IMR-90 (cell line): ENCODE measurements at regions not wholly inside any gene's neighbourhood (a gene's known extent, or its start where the extent isn't known, plus 50 kb on each side); places are given as distances from the start of the nearest gene placed in this dataset.

Experiments used
- ATAC-seq: fragments of 200-7000 bp; cut with Tn5 transposase; 2 replicates; pipeline ENCODE4 v1.9.1; 2020; ENCODE audit warnings: low read depth, mild to moderate bottlenecking, moderate library complexity
- BruUV-seq: library from RNA; stranded (reverse); fragments of 400-500 nt; replicated peaks from 2 replicates; lab custom pipeline; 2021; lab: Mats Ljungman, UMichigan
- CTCF ChIA-PET: fragments of 300-600 bp; formaldehyde crosslinking; extraction: SDS; loops from one replicate; lab custom pipeline; 2021; ENCODE audit warnings: antibody characterized with exemption; lab: Yijun Ruan, JAX
- POLR2A ChIA-PET: fragments of 300-600 bp; sonication (Branson Sonifier 250); formaldehyde crosslinking; loops from one replicate; lab custom pipeline; 2022; ENCODE audit warnings: antibody characterized with exemption; ENCODE audit not compliant: unreplicated experiment; lab: Charles Lee
- DNase-seq: peaks from one replicate; pipeline ENCODE4 v3.0.0; 2013
- H2AFZ ChIP-seq: replicated peaks from 2 replicates; pipeline ENCODE3; 2013; ENCODE audit warnings: low read length, mild to moderate bottlenecking; ENCODE audit not compliant: poor library complexity
- H2AK5ac ChIP-seq: 2 replicates; pipeline ENCODE4 v1.6.1; 2013; ENCODE audit warnings: low read depth, low read length, inconsistent platforms
- H2AK9ac ChIP-seq: replicated peaks from 2 replicates; pipeline ENCODE3; 2013; ENCODE audit warnings: mild to moderate bottlenecking, low read depth, low read length, moderate library complexity; ENCODE audit not compliant: poor library complexity
- H2BK120ac ChIP-seq: 2 replicates; pipeline ENCODE4 v1.6.1; 2013; ENCODE audit warnings: low read depth, low read length, inconsistent platforms
- H2BK15ac ChIP-seq: 3 replicates; pipeline ENCODE4 v1.6.1; 2013; ENCODE audit warnings: low read depth, low read length, inconsistent platforms
- H2BK20ac ChIP-seq: 2 replicates; pipeline ENCODE4 v1.6.1; 2013; ENCODE audit warnings: low read depth, mild to moderate bottlenecking, inconsistent platforms, low read length, moderate library complexity
- H2BK5ac ChIP-seq: 2 replicates; pipeline ENCODE4 v1.6.1; 2013; ENCODE audit warnings: mild to moderate bottlenecking, low read depth, low read length, inconsistent platforms; ENCODE audit not compliant: poor library complexity, severe bottlenecking
- H3K14ac ChIP-seq: replicated peaks from 2 replicates; pipeline ENCODE4 v1.6.1; 2013; ENCODE audit warnings: low read depth, low read length, inconsistent platforms
- H3K18ac ChIP-seq: 2 replicates; pipeline ENCODE4 v1.6.1; 2013; ENCODE audit warnings: low read depth, low read length, control low read depth
- H3K23ac ChIP-seq: 2 replicates; pipeline ENCODE4 v1.6.1; 2013; ENCODE audit warnings: low read depth, low read length, inconsistent platforms
- H3K27ac ChIP-seq: 2 replicates; pipeline ENCODE4 v1.5.1; 2013; ENCODE audit warnings: mild to moderate bottlenecking, control low read depth, low read length; ENCODE audit not compliant: insufficient read depth
- H3K27me3 ChIP-seq: 2 replicates; pipeline ENCODE4 v1.6.1; 2013; ENCODE audit warnings: low read length; ENCODE audit not compliant: control insufficient read depth, insufficient read depth
- H3K36me3 ChIP-seq: 2 replicates; pipeline ENCODE4 v1.6.1; 2013; ENCODE audit warnings: low read length, mixed read lengths; ENCODE audit not compliant: control insufficient read depth, insufficient read depth
- H3K4ac ChIP-seq: 2 replicates; pipeline ENCODE4 v1.6.1; 2013; ENCODE audit warnings: low read depth, low read length, inconsistent platforms
- H3K4me1 ChIP-seq: 2 replicates; pipeline ENCODE4 v1.6.1; 2013; ENCODE audit warnings: low read length, mixed read lengths; ENCODE audit not compliant: control insufficient read depth, insufficient read depth
- H3K4me2 ChIP-seq: 2 replicates; pipeline ENCODE4 v1.6.1; 2013; ENCODE audit warnings: low read depth, mild to moderate bottlenecking, control low read depth, low read length, moderate library complexity
- H3K4me3 ChIP-seq: 2 replicates; pipeline ENCODE4 v1.5.1; 2013; ENCODE audit warnings: low read depth, mild to moderate bottlenecking, control low read depth, low read length, moderate library complexity; ENCODE audit not compliant: insufficient read depth
- H3K56ac ChIP-seq: 2 replicates; pipeline ENCODE4 v1.6.1; 2013; ENCODE audit warnings: low read length, inconsistent platforms; ENCODE audit not compliant: insufficient read depth; ENCODE audit errors: extremely low read depth
- H3K79me1 ChIP-seq, 2 experiments: 2 replicates each; pipeline ENCODE4 v1.6.1; 2013; ENCODE audit warnings: low read length in 2 of 2, inconsistent platforms in 1 of 2, low read depth in 1 of 2
- H3K9ac ChIP-seq: 2 replicates; pipeline ENCODE4 v1.6.1; 2013; ENCODE audit warnings: low read depth, low read length, control low read depth
- H3K9me1 ChIP-seq: 2 replicates; pipeline ENCODE4 v1.6.1; 2013; ENCODE audit warnings: low read length, inconsistent platforms; ENCODE audit not compliant: insufficient read depth
- H3K9me3 ChIP-seq: 2 replicates; pipeline ENCODE4 v1.6.1; 2013; ENCODE audit warnings: low read length; ENCODE audit not compliant: control insufficient read depth, insufficient read depth
- H4K20me1 ChIP-seq: 2 replicates; pipeline ENCODE4 v1.6.1; 2013; ENCODE audit warnings: low read length, inconsistent platforms; ENCODE audit not compliant: insufficient read depth
- H4K5ac ChIP-seq: 2 replicates; pipeline ENCODE4 v1.6.1; 2013; ENCODE audit warnings: mild to moderate bottlenecking, low read depth, low read length, control low read depth
- H4K8ac ChIP-seq, 2 experiments: 2 replicates each; pipeline ENCODE4 v1.6.1; 2013; ENCODE audit warnings: low read depth in 2 of 2, low read length in 2 of 2, control low read depth in 1 of 2, inconsistent platforms in 1 of 2
- H4K91ac ChIP-seq: 2 replicates; pipeline ENCODE4 v1.6.1; 2013; ENCODE audit warnings: low read depth, low read length, inconsistent platforms; ENCODE audit not compliant: insufficient read depth
- BHLHE40 ChIP-seq: fragments of 150-350 bp; IDR thresholded peaks from 2 replicates; pipeline ENCODE4 v1.6.1; 2016; ENCODE audit warnings: mild to moderate bottlenecking, low read depth, low read length
- FOS ChIP-seq: fragments of 150-350 bp; IDR thresholded peaks from 2 replicates; pipeline ENCODE4 v1.6.1; 2016; ENCODE audit warnings: low read depth, low read length
- MAFK ChIP-seq: IDR thresholded peaks from 2 replicates; pipeline ENCODE4 v1.6.1; 2012; ENCODE audit warnings: low read depth, low read length, improper control_type of control experiment
- MAZ ChIP-seq: IDR thresholded peaks from 2 replicates; pipeline ENCODE4 v1.6.1; 2012; ENCODE audit warnings: low read depth, mild to moderate bottlenecking, low read length, improper control_type of control experiment, moderate library complexity, borderline replicate concordance
- MXI1 ChIP-seq: IDR thresholded peaks from 2 replicates; pipeline ENCODE4 v1.6.1; 2012; ENCODE audit warnings: low read depth, mild to moderate bottlenecking, low read length, moderate library complexity, borderline replicate concordance
- RAD21 ChIP-seq: IDR thresholded peaks from 2 replicates; pipeline ENCODE4 v1.6.1; 2012; ENCODE audit warnings: low read length, improper control_type of control experiment
- RCOR1 ChIP-seq: IDR thresholded peaks from 2 replicates; pipeline ENCODE4 v1.6.1; 2012; ENCODE audit warnings: mild to moderate bottlenecking, low read length, improper control_type of control experiment; ENCODE audit not compliant: insufficient replicate concordance
- SMC3 ChIP-seq: fragments of 150-350 bp; IDR thresholded peaks from 2 replicates; pipeline ENCODE4 v1.6.1; 2016; ENCODE audit warnings: low read depth, mild to moderate bottlenecking, antibody characterized with exemption, low read length, moderate library complexity
- WGBS, 2 experiments: methylation state at CpG; one replicate each; pipeline versions ENCODE4 v1.1.5 to v1.1.7; 2013; ENCODE audit warnings: missing lambda C conversion rate in 2 of 2; ENCODE audit not compliant: insufficient read length in 1 of 2; ENCODE audit errors: extremely low coverage in 2 of 2; 5-methylcytosine and 5-hydroxymethylcytosine counted together
- dilution Hi-C: fragments of 300-500 bp; cut with HindIII; formaldehyde crosslinking; loops from one replicate; pipeline ENCODE4 v1.14.3; 2018; ENCODE audit warnings: low sequenced_read_pairs; ENCODE audit not compliant: unreplicated experiment
- in situ Hi-C: fragments of 300-500 bp; cut with MboI; formaldehyde crosslinking; loops from 3 replicates; pipeline ENCODE4 v1.14.3; 2019; ENCODE audit warnings: low sequenced_read_pairs, inconsistent platforms, mixed read lengths
- intact Hi-C: fragments of 100-400 bp; cut with micrococcal nuclease; formaldehyde crosslinking; loops from 2 replicates; pipeline ENCODE4 v1.10.0; 2022
- TF ChIP-seq, protein P1 (sequence below): conservative IDR thresholded peaks from 2 replicates; pipeline ENCODE4 v1.5.1; 2012; ENCODE audit warnings: mild to moderate bottlenecking, low read depth, low read length, improper control_type of control experiment
- TF ChIP-seq, protein P2 (sequence below): fragments of 150-350 bp; IDR thresholded peaks from 2 replicates; pipeline ENCODE4 v1.6.1; 2017; ENCODE audit warnings: mild to moderate bottlenecking, antibody characterized with exemption, low read length, low read depth
- TF ChIP-seq, protein P3 (sequence below): fragments of 150-350 bp; IDR thresholded peaks from 2 replicates; pipeline ENCODE4 v1.6.1; 2016; ENCODE audit warnings: low read depth, mild to moderate bottlenecking, low read length, moderate library complexity, borderline replicate concordance

DNA sequence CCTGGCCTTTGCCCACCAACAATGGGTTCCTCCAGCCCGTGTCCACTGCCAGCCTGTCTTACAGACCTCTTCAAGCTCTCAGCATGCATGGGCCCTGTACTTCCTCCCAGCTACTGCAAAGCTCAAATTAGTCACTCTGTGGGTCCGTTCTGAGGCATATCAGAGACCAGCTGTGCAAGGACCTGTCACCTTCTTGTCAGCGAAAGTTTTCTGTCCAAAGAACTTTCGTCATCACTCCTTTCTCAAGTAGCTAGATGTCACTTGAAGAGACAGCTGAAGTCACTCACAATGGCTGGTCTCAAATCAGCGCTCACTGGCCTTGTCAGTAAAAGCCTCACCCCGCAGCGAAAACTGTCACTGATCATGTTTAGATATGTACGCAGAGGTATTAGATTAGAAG lies 91.4 kb upstream of the DYNLRB2 start:
- no peaks in the 10 kb centered on the region for H4K20me1 ChIP-seq
- ChIA-PET CTCF (no interaction called here), POLR2A (no interaction called here)
- H3K79me1 ChIP-seq = no peaks in the 10 kb centered on the region
- no peaks in the 10 kb centered on the region for H3K4me1 ChIP-seq
- no peak overlapping the region for H2AK9ac ChIP-seq
- H3K4ac ChIP-seq = no peak overlapping the region
- no peak overlapping the region for H4K8ac ChIP-seq
- TF ChIP-seq MAZ = no peak
- TF ChIP-seq, protein P1, sequence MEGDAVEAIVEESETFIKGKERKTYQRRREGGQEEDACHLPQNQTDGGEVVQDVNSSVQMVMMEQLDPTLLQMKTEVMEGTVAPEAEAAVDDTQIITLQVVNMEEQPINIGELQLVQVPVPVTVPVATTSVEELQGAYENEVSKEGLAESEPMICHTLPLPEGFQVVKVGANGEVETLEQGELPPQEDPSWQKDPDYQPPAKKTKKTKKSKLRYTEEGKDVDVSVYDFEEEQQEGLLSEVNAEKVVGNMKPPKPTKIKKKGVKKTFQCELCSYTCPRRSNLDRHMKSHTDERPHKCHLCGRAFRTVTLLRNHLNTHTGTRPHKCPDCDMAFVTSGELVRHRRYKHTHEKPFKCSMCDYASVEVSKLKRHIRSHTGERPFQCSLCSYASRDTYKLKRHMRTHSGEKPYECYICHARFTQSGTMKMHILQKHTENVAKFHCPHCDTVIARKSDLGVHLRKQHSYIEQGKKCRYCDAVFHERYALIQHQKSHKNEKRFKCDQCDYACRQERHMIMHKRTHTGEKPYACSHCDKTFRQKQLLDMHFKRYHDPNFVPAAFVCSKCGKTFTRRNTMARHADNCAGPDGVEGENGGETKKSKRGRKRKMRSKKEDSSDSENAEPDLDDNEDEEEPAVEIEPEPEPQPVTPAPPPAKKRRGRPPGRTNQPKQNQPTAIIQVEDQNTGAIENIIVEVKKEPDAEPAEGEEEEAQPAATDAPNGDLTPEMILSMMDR = no peak
- no peak for TF ChIP-seq BHLHE40
- TF ChIP-seq FOS = no peak
- TF ChIP-seq MAFK = no peak
- TF ChIP-seq SMC3 = no peak
- TF ChIP-seq, protein P2, sequence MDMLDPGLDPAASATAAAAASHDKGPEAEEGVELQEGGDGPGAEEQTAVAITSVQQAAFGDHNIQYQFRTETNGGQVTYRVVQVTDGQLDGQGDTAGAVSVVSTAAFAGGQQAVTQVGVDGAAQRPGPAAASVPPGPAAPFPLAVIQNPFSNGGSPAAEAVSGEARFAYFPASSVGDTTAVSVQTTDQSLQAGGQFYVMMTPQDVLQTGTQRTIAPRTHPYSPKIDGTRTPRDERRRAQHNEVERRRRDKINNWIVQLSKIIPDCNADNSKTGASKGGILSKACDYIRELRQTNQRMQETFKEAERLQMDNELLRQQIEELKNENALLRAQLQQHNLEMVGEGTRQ = no peak
- no peak for TF ChIP-seq MXI1
- TF ChIP-seq, protein P3, sequence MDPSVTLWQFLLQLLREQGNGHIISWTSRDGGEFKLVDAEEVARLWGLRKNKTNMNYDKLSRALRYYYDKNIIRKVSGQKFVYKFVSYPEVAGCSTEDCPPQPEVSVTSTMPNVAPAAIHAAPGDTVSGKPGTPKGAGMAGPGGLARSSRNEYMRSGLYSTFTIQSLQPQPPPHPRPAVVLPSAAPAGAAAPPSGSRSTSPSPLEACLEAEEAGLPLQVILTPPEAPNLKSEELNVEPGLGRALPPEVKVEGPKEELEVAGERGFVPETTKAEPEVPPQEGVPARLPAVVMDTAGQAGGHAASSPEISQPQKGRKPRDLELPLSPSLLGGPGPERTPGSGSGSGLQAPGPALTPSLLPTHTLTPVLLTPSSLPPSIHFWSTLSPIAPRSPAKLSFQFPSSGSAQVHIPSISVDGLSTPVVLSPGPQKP = no peak
- TF ChIP-seq RAD21 = no peak
- TF ChIP-seq RCOR1 = no peak
- H3K27me3 ChIP-seq = no peaks in the 10 kb centered on the region
- no TSS peak for BruUV-seq
- no peak overlapping the region for H3K56ac ChIP-seq
- H2BK20ac ChIP-seq = no peak overlapping the region
- H3K9me1 ChIP-seq = no peaks in the 10 kb centered on the region
- H3K4me2 ChIP-seq = no peak overlapping the region
- H3K18ac ChIP-seq = no peak overlapping the region
- H3K27ac ChIP-seq = no peak overlapping the region
- H3K23ac ChIP-seq = no peak overlapping the region
- DNase-seq (no peak), ATAC-seq (no peak)
- no peaks in the 10 kb centered on the region for H3K9me3 ChIP-seq
- H2BK120ac ChIP-seq = no peak overlapping the region
- H2AFZ ChIP-seq = no peak overlapping the region
- no peak overlapping the region for H3K14ac ChIP-seq
- 7% methylated on average over 5 of the region's 8 CpGs; no CpG with 5 or more reads in 1 of the 2 experiments for WGBS, 2 experiments
- in situ Hi-C loops = no loop called here
- H4K5ac ChIP-seq = no peak overlapping the region
- H3K36me3 ChIP-seq = no peaks in the 10 kb centered on the region
- H2BK15ac ChIP-seq = no peak overlapping the region
- H2AK5ac ChIP-seq = no peak overlapping the region
- dilution Hi-C loops = no loop called here
- no peak overlapping the region for H4K91ac ChIP-seq
- no peak overlapping the region for H3K9ac ChIP-seq
- intact Hi-C loops = no loop called here
- H3K4me3 ChIP-seq = no peak overlapping the region
- no peak overlapping the region for H2BK5ac ChIP-seq
